ES-I3 (cell line): ENCODE measurements at regions not wholly inside any gene's neighbourhood (a gene's known extent, or its start where the extent isn't known, plus 50 kb on each side); places are given as distances from the start of the nearest gene placed in this dataset.

Experiments used
- H3K36me3 ChIP-seq: 2 replicates; pipeline ENCODE4 v1.6.1; 2013; ENCODE audit warnings: mild to moderate bottlenecking, low read length, control low read depth, moderate library complexity; ENCODE audit not compliant: insufficient read depth
- H3K4me1 ChIP-seq: 2 replicates; pipeline ENCODE4 v1.6.1; 2013; ENCODE audit warnings: mild to moderate bottlenecking, control low read depth, low read length; ENCODE audit not compliant: insufficient read depth
- H3K9ac ChIP-seq: 2 replicates; pipeline ENCODE4 v1.6.1; 2013; ENCODE audit warnings: low read depth, mild to moderate bottlenecking, low read length, moderate library complexity
- H3K9me3 ChIP-seq: 2 replicates; pipeline ENCODE4 v1.6.1; 2013; ENCODE audit warnings: mild to moderate bottlenecking, low read length, moderate library complexity; ENCODE audit not compliant: control insufficient read depth, insufficient read depth

DNA sequence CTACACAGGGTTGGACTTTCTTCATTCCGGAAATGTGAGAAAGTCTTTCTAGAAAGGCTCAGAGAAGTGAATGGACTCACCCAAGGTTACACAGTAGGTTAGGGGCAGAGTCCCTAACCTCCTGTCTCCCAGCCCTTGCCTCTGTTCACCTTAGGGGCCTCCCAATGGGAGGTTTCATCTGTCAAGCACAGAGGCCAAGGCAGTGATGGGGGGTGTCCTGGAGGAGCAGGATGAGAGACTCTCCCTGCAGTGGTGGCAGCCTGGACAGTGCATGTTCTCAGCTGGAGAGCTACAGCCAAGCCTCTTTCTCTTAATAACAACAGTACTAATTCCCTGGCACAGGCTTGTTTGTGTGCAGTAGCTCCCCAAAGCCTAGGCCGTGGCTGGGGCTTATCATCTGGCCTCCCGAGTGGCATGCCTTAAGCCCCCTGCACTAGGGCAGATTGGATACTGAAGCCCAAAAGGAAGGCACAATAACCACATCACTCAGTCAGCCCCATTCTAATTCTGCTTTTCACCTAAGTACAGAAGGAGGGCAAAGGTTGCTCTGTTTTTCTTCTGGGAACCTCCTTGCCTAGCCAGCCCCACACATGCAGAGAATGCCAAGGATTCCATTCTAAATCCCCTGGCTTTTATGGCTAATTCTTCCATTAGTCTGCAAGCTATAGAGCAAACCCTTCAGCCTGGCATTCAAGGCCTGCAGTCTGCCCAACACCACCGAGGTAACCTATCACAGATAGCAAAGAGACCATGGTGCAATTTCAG is 50.2 kb upstream of the XPA start:
- Histone ChIP-seq H3K4me1 (no peaks in the 10 kb centered on the region), H3K9me3 (peaks cover 5% of the 10 kb centered on the region; the same call in 1 of the 2 replicates), H3K36me3 (no peaks in the 10 kb centered on the region), H3K9ac (no peak overlapping the region)

DNA sequence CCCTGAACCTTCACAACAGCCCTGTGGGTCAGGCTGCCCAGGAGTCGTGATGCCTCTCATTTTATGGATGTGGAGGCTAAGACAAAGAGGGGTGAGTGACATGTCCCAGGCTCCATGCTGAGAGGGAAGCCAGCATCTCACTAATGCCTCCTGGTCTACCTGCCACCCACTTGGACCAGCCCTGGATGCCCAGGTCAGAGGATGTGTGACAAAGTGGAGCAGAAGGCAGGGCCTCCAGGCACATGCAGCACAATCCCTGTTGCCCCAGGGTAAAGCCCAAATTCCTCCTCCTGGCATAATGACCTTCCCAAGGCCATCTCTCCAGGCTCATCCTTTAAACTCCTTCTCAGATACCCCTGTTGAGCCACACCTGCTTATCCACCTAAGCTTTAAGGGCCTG is 51.4 kb upstream of the XPA start:
- Histone ChIP-seq H3K36me3 (no peaks in the 10 kb centered on the region), H3K4me1 (no peaks in the 10 kb centered on the region), H3K9ac (no peak overlapping the region), H3K9me3 (no peaks in the 10 kb centered on the region; the same call in none of the 2 replicates)

GRCh38 chr9:97749928-97750327 is 52.8 kb upstream of the XPA start:
- peaks cover 6% of the 10 kb centered on the region for H3K9me3 ChIP-seq

DNA sequence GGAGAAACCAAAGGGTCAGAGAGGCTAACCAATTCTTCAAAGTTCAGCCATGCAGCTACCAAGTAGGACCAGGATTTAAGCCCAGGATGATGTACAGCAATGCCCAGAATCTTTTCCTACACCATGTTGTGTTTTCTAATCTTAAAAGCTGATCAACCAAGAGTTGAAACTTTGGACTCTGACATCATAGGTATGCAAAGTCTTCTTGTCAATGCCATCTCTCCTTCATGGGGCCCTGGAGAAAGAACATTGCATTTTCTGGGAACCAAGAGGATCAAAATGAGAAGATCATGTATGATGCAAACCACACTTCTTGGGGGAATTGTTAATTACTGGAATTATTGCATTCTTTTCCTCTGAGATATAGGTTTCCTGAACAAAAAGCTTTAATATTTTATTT is 54.4 kb upstream of the XPA start:
- Histone ChIP-seq H3K4me1 (no peaks in the 10 kb centered on the region), H3K36me3 (no peaks in the 10 kb centered on the region), H3K9ac (no peak overlapping the region), H3K9me3 (peaks cover 6% of the 10 kb centered on the region)

More at GRCh38 chr9:97749928-97750327, 52.8 kb upstream of the XPA start:
- H3K4me1 ChIP-seq: no peaks in the 10 kb centered on the region
- H3K9ac ChIP-seq: no peak overlapping the region
- H3K36me3 ChIP-seq: no peaks in the 10 kb centered on the region

- Histone ChIP-seq H3K36me3 (no peaks in the 10 kb centered on the region), H3K4me1 (no peaks in the 10 kb centered on the region), H3K9ac (no peak overlapping the region), H3K9me3 (peaks cover 6% of the 10 kb centered on the region)
These were observed 55.1 kb upstream of the XPA start for GRCh38 chr9:97752274-97752673.

DNA sequence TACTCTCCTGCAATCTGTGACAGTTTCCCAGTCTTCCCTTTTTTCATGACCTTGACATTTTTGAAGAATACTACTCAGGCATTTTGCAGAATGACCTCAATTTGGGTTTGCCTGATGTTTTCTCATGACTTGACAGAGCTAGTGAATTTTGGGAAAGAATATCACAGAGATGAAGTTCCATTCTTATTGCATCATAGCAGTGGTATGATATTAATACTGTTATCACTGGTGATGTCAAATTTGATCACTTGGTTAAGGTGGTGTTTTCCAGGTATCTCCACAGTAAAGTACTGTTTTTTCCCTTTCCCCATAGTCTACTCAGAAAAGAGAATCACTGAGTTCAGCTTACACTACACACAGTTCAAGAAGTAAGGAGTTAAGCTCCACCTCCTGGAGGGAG is 56.2 kb upstream of the XPA start:
- H3K36me3 ChIP-seq: no peaks in the 10 kb centered on the region
- peaks cover 6% of the 10 kb centered on the region for H3K9me3 ChIP-seq

DNA sequence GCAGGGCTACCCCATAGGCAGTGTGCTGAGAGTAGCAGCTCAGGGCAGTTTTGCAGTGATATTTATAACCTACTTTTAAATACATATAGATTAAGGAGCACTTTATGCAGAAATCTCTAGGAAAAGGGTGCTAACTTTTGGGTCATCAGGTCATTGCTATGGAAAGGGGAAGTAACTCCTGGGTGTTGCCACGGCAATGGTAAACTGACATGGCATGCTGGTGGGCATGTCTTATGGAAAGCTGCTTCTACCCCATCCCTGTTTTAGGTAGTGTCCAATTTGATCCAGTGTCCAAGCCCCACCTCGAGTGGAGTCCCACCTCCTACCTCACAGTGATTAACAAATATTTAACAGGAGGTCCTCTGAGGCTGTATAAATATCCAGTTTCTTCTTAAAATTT is 56.8 kb upstream of the XPA start:
- H3K9ac ChIP-seq: no peak overlapping the region
- peaks cover 6% of the 10 kb centered on the region for H3K9me3 ChIP-seq
- H3K36me3 ChIP-seq: no peaks in the 10 kb centered on the region
- no peaks in the 10 kb centered on the region for H3K4me1 ChIP-seq

More for the DNA sequence above, 56.2 kb upstream of the XPA start:
- H3K9ac ChIP-seq: no peak overlapping the region
- no peaks in the 10 kb centered on the region for H3K4me1 ChIP-seq

DNA sequence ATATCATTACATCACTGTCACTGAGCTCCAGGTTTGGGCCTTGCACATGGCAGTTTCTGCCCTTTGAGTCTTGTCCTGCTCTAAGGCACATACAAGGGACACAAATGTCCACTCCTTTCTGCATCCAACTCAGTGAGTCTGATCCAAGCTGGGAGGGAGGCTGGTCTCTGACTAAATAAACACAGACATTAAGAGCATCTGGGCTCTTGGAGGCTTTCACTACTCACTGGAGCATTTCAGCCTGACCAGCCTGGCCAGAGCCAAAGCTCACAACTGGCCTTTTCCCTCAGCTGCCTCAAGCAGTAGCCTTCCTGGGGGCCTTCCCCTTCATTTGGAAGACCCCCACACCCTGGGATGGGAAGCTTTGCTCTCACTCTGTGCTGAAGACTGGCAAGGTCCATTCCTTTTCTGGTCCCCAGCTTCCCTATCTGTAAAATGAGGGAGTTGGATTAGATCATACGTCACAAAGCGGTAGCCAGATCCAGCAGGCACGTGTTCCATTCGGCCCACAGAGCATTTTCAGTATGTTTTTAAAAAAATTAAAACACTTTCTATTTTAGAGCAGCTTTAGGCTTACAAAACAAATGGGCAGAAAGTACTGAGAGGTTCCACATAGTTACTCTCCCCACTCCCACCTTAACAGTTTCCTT is 58.6 kb upstream of the XPA start:
- H3K9me3 ChIP-seq: peaks cover 6% of the 10 kb centered on the region
- no peaks in the 10 kb centered on the region for H3K4me1 ChIP-seq
- no peak overlapping the region for H3K9ac ChIP-seq
- no peaks in the 10 kb centered on the region for H3K36me3 ChIP-seq

- Histone ChIP-seq H3K4me1 (no peaks in the 10 kb centered on the region), H3K9ac (no peak overlapping the region), H3K9me3 (peaks cover 6% of the 10 kb centered on the region), H3K36me3 (no peaks in the 10 kb centered on the region)
These were observed 59.9 kb upstream of the XPA start for GRCh38 chr9:97756991-97757390.

GRCh38 chr9:97758334-97758916 is 61.3 kb upstream of the XPA start:
- no peaks in the 10 kb centered on the region for H3K4me1 ChIP-seq
- peaks cover 6% of the 10 kb centered on the region for H3K9me3 ChIP-seq
- no peak overlapping the region for H3K9ac ChIP-seq
- no peaks in the 10 kb centered on the region for H3K36me3 ChIP-seq

- Histone ChIP-seq H3K9ac (no peak overlapping the region), H3K4me1 (no peaks in the 10 kb centered on the region), H3K36me3 (no peaks in the 10 kb centered on the region), H3K9me3 (no peaks in the 10 kb centered on the region)
These were observed 62.6 kb upstream of the XPA start for GRCh38 chr9:97759581-97760288.

GRCh38 chr9:97761056-97761598 is 64.0 kb upstream of the XPA start:
- Histone ChIP-seq H3K36me3 (no peaks in the 10 kb centered on the region), H3K9ac (no peak overlapping the region), H3K9me3 (no peaks in the 10 kb centered on the region), H3K4me1 (no peaks in the 10 kb centered on the region)

- Histone ChIP-seq H3K9me3 (no peaks in the 10 kb centered on the region), H3K36me3 (no peaks in the 10 kb centered on the region), H3K9ac (no peak overlapping the region), H3K4me1 (no peaks in the 10 kb centered on the region)
These were observed 64.7 kb upstream of the XPA start for GRCh38 chr9:97761879-97762278.

DNA sequence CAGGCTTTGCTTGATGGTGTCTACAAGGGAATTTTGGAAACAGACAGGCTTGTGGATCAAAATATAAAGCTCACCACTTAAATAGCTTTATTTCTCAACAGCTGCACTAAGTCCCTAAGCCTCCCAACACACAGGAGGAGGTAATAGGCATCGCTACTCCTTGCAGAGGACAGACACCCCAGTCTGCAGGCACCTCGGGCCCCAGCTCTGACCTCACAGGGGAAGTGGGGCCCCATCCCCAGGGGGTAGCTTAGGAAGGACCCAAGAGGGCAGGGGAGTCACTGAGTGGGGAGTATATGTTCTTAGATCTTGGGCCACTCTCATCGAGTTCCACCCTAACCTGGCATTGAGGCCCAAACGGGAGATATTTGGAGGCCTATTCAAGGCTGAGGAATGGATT is 66.7 kb upstream of the XPA start:
- H3K36me3 ChIP-seq: no peaks in the 10 kb centered on the region
- no peaks in the 10 kb centered on the region for H3K4me1 ChIP-seq
- H3K9ac ChIP-seq: no peak overlapping the region
- no peaks in the 10 kb centered on the region for H3K9me3 ChIP-seq
